ENCODE measurements at regions not wholly inside any gene's neighbourhood (a gene's known extent, or its start where the extent isn't known, plus 50 kb on each side); places are given as distances from the start of the nearest gene placed in this dataset.

GRCh38 chr6:151757506-151757955, 50.0 kb upstream of the ESR1 start:
- H3K9me3 Mint-ChIP-seq: no peaks in the 10 kb centered on the region
- H3K36me3 Mint-ChIP-seq (ENCODE audit: insufficient read depth): no peaks in the 10 kb centered on the region
- H3K4me3 Mint-ChIP-seq: no peak overlapping the region
- DNase-seq: no peak
- no peaks in the 10 kb centered on the region for H3K27me3 Mint-ChIP-seq (ENCODE audit: low read depth)
- H3K4me1 Mint-ChIP-seq (ENCODE audit: low read depth): peaks cover 27% of the 10 kb centered on the region
- ATAC-seq: peak; percentile 79 to 83

Measured in activated T-cell treated with anti-CD3 and anti-CD28 coated beads, Interleukin-2, amount 50 U/mL, for 4 hours (primary cell).